ENCODE measurements at regions not wholly inside any gene's neighbourhood (a gene's known extent, or its start where the extent isn't known, plus 50 kb on each side); places are given as distances from the start of the nearest gene placed in this dataset.

DNA sequence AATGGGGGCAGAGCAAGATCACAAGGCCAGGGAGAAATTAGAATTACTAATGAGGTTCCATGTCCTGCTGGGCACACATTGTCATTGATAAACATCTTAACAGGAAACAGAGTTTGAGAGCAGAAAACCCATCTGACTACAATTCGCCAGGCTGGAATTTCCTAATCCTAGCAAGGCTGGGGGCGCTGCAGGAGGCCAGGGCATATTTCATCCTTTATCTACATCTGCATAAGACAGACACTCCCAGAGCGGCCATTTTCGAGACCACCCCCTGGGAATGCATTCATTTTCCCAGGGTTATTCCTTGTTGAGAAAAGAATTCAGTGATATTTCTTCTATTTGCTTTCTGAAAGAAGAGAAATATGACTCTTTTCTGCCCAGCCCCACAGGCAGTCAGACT lies 152.7 kb downstream of the SUCLG1 start:
- ChIA-PET CTCF (no interaction called here), POLR2A (ENCODE audit: low non-redundant PET) (no interaction called here)
- H3K27ac ChIP-seq (ENCODE audit: low read depth, low read length, poor library complexity, severe bottlenecking) = no peak overlapping the region
- peak; percentile 39 for DNase-seq (ENCODE audit: low spot score)
- no peak overlapping the region for H3K4me3 ChIP-seq (ENCODE audit: low read depth, low read length, poor library complexity, severe bottlenecking)
- H3K9me3 ChIP-seq (ENCODE audit: low read depth, low read length, poor library complexity, severe bottlenecking) = no peaks in the 10 kb centered on the region
- BruUV-seq (replicated peaks) = no TSS peak
- TF ChIP-seq, protein P1, sequence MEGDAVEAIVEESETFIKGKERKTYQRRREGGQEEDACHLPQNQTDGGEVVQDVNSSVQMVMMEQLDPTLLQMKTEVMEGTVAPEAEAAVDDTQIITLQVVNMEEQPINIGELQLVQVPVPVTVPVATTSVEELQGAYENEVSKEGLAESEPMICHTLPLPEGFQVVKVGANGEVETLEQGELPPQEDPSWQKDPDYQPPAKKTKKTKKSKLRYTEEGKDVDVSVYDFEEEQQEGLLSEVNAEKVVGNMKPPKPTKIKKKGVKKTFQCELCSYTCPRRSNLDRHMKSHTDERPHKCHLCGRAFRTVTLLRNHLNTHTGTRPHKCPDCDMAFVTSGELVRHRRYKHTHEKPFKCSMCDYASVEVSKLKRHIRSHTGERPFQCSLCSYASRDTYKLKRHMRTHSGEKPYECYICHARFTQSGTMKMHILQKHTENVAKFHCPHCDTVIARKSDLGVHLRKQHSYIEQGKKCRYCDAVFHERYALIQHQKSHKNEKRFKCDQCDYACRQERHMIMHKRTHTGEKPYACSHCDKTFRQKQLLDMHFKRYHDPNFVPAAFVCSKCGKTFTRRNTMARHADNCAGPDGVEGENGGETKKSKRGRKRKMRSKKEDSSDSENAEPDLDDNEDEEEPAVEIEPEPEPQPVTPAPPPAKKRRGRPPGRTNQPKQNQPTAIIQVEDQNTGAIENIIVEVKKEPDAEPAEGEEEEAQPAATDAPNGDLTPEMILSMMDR (conservative IDR thresholded peaks at IDR 0.05; ENCODE audit: low read depth, low read length) = no peak
- TF ChIP-seq EZH2 (IDR thresholded peaks at IDR 0.05; ENCODE audit: borderline replicate concordance, low read depth, low read length, poor library complexity, severe bottlenecking) = no peak
- intact Hi-C loops (cut with micrococcal nuclease; ENCODE audit: unreplicated experiment) = no loop called here
- no peaks in the 10 kb centered on the region for H3K27me3 ChIP-seq (replicated peaks; ENCODE audit: insufficient read depth, low read depth, low read length, poor library complexity)
- no peaks in the 10 kb centered on the region for H3K36me3 ChIP-seq (ENCODE audit: insufficient read depth, low read length, poor library complexity, severe bottlenecking)
- no peaks in the 10 kb centered on the region for H3K4me1 ChIP-seq (ENCODE audit: insufficient read depth, low read length, poor library complexity, severe bottlenecking)

- Histone ChIP-seq H3K4me3 (ENCODE audit: low read depth, low read length, poor library complexity, severe bottlenecking) (no peak overlapping the region), H3K27me3 (replicated peaks; ENCODE audit: insufficient read depth, low read depth, low read length, poor library complexity) (peaks cover 8% of the 10 kb centered on the region), H3K4me1 (ENCODE audit: insufficient read depth, low read length, poor library complexity, severe bottlenecking) (no peaks in the 10 kb centered on the region), H3K27ac (ENCODE audit: low read depth, low read length, poor library complexity, severe bottlenecking) (no peak overlapping the region), H3K9me3 (ENCODE audit: low read depth, low read length, poor library complexity, severe bottlenecking) (no peaks in the 10 kb centered on the region), H3K36me3 (ENCODE audit: insufficient read depth, low read length, poor library complexity, severe bottlenecking) (no peaks in the 10 kb centered on the region)
- BruUV-seq (replicated peaks) = no TSS peak
- no peak for TF ChIP-seq EZH2 (IDR thresholded peaks at IDR 0.05; ENCODE audit: borderline replicate concordance, low read depth, low read length, poor library complexity, severe bottlenecking)
- TF ChIP-seq, protein P1 (conservative IDR thresholded peaks at IDR 0.05; ENCODE audit: low read depth, low read length) = peak; percentile 82
- POLR2A ChIA-PET (ENCODE audit: low non-redundant PET) = no interaction called here
- peak; percentile 55 for DNase-seq (ENCODE audit: low spot score)
- CTCF ChIA-PET = interaction anchor here (1.0 kb wide), 1 partner anchor 280 kb away, joined by 4 read pairs; no protein-coding TSS in a partner anchor
- intact Hi-C loops (cut with micrococcal nuclease; ENCODE audit: unreplicated experiment) = loop anchor here (2.0 kb wide), 1 partner anchor 280 kb away; no protein-coding TSS in a partner anchor
Measured at GRCh38 chr2:84302513-84303412, 156.3 kb downstream of the SUCLG1 start.

DNA sequence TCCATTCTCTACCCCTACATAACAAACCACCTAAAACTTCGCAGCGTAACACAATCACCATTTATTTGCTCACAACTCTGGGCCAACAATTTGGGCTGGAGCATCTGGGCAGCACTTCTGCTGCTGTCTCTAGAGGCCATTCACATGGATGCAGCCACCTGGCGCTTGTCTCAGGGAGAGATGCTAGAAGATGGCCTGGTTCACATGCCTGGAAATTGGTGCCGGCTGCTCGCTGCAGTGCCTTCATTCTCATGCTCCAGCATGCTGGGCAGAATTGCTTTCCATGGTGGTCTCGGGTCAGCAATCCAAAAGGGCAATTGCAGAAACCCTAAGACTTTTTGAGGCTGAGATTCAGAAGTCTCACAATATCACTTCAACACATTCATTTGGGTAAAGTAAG lies 157.4 kb downstream of the SUCLG1 start:
- intact Hi-C loops (cut with micrococcal nuclease; ENCODE audit: unreplicated experiment) = loop anchor here (2.0 kb wide), 1 partner anchor 279 kb away; no protein-coding TSS in a partner anchor
- Histone ChIP-seq H3K27ac (ENCODE audit: low read depth, low read length, poor library complexity, severe bottlenecking) (no peak overlapping the region), H3K4me3 (ENCODE audit: low read depth, low read length, poor library complexity, severe bottlenecking) (no peak overlapping the region), H3K36me3 (ENCODE audit: insufficient read depth, low read length, poor library complexity, severe bottlenecking) (no peaks in the 10 kb centered on the region), H3K4me1 (ENCODE audit: insufficient read depth, low read length, poor library complexity, severe bottlenecking) (no peaks in the 10 kb centered on the region), H3K9me3 (ENCODE audit: low read depth, low read length, poor library complexity, severe bottlenecking) (no peaks in the 10 kb centered on the region), H3K27me3 (replicated peaks; ENCODE audit: insufficient read depth, low read depth, low read length, poor library complexity) (peaks cover 8% of the 10 kb centered on the region)
- ChIA-PET POLR2A (ENCODE audit: low non-redundant PET) (no interaction called here), CTCF (no interaction called here)
- no peak for TF ChIP-seq EZH2 (IDR thresholded peaks at IDR 0.05; ENCODE audit: borderline replicate concordance, low read depth, low read length, poor library complexity, severe bottlenecking)
- TF ChIP-seq, protein P1 (conservative IDR thresholded peaks at IDR 0.05; ENCODE audit: low read depth, low read length) = no peak
- DNase-seq (ENCODE audit: low spot score) = no peak
- BruUV-seq (replicated peaks) = no TSS peak

Data from A673 (cell line).